GM19351 (cell line): ENCODE measurements at regions not wholly inside any gene's neighbourhood (a gene's known extent, or its start where the extent isn't known, plus 50 kb on each side); places are given as distances from the start of the nearest gene placed in this dataset.
"Not testable (repeated sequence)": the region's sequence is repeated elsewhere in the genome, so short reads cannot be mapped to it uniquely, and the experiment has no call there.

Experiments
- ATAC-seq: cut with Tn5 transposase; IDR thresholded peaks from one replicate; pipeline ENCODE4 v1.9.1; 2021; ENCODE audit warnings: mild to moderate bottlenecking, moderate library complexity; ENCODE audit not compliant: unreplicated experiment

- no peak for ATAC-seq
Measured at GRCh38 chr1:5768014-5768413, 224.2 kb downstream of the NPHP4 start.

DNA sequence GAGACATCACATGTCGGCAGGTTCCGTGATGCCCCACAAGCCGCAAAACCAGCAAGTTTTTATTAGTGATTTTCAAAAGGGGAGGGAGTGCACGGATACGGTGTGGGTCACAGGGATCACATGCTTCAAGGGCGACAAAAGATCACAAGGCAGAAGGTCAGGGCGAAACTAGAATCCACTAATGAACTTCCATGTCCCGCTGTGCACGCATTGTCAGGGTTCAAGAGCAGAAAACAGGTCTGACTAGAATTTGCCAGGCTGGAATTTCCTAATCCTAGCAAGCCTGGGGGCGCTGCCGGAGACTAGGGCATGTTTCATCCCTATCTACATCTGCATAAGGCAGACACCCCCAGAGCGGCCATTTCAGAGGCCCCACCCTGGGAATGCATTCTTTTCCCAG, 225.2 kb downstream of the NPHP4 start:
- ATAC-seq: not testable (repeated sequence)

DNA sequence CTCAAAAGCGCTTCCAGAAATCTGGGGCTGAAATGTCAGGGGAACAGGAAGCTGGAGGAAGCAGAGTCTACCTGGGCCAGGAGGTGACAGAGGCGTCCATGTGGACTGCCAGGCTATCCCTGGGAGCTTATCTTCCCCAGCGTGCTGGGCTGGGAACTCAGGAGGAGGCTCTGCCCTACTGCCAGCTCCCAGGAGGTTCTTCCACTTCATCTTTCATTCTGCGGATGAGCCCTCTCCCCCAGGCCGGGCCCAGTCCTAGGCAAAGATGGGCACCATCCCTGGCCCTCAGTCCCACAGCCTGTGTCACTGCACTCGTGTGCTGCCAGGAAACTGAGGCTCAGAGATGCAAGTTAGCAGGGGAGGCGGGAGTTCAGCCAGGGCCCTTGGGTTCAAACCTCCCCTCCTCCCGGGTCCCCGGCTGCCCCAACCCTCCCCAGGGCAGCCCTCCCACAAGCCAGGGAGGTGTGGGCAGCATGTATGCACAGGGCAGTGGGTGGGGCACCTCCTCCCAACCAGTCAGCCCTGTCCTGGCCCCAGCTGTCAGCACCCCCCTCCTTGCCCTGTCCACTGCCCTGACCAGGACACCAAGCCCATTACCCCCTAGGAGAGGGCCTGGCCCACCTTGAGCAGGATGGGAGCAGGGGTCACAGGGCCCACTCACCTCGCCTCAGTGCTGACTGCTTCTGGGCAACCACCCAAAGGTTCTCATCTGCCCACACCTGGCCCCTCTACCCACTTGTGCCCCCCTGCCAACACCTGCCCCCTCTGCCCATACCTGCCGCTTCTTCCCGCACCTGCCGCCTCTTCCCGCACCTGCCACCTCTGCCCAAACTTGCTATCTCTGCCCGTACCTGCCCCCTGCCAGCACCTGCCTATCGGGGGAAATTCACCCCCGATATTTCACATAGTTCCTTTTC, 226.0 kb downstream of the NPHP4 start:
- no peak for ATAC-seq

DNA sequence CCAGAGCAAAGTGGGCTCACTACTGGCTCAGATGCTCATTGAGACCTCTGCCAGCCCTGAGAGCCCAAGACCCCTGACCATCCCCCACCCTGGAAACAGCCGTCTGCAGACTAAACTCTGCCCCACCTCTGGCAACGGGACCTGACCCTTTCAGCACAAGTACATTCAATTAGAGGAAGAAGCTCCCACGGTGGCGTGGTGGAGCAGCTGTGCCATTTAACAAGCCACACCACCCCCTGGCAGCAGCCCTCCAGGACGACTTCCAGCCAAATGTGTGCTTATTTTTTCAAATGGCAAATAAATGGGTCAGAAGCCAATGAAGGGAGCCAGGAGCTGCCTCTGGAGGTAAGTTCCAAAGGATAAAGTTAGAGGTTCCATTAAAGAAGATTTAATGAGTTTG, 226.7 kb downstream of the NPHP4 start:
- no peak for ATAC-seq

- no peak for ATAC-seq
Measured at GRCh38 chr1:5764959-5765358, 227.3 kb downstream of the NPHP4 start.

- ATAC-seq: no peak
Measured at GRCh38 chr1:5764464-5764863, 227.8 kb downstream of the NPHP4 start.

GRCh38 chr1:5763696-5764370, 228.4 kb downstream of the NPHP4 start:
- ATAC-seq: no peak

- ATAC-seq: no peak
Measured at GRCh38 chr1:5758859-5759578, 233.2 kb downstream of the NPHP4 start.

GRCh38 chr1:5758000-5758858, 234.0 kb downstream of the NPHP4 start:
- no peak for ATAC-seq

DNA sequence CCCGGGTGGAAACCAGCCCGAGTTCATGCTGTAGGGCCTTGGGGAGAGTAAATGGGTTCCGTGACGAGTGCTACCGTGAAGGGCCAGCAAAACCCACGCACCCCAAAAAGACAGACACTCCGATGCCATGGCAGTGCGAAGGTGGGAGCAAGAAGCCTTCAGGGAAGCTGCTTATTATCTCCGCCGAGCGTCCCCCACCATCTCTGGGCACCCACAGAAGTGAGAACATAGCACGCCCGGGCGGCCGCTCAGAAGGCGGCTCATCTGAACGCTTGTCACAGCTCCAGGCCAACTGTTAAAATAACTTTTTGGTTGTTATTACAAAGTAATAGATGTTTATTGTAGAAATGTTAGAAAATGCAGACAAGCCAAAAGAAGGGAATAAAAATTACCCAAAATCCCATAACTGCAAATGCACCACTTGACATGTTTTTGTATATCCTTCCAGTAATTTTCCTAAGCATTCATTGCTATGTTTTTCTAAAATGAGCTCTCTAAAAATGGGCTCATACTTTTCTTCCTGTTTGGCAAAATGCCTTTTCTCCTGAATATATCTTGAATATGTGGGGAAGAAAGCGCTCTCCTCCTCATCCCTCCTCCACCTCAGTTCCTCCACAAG, 234.9 kb downstream of the NPHP4 start:
- ATAC-seq: no peak

DNA sequence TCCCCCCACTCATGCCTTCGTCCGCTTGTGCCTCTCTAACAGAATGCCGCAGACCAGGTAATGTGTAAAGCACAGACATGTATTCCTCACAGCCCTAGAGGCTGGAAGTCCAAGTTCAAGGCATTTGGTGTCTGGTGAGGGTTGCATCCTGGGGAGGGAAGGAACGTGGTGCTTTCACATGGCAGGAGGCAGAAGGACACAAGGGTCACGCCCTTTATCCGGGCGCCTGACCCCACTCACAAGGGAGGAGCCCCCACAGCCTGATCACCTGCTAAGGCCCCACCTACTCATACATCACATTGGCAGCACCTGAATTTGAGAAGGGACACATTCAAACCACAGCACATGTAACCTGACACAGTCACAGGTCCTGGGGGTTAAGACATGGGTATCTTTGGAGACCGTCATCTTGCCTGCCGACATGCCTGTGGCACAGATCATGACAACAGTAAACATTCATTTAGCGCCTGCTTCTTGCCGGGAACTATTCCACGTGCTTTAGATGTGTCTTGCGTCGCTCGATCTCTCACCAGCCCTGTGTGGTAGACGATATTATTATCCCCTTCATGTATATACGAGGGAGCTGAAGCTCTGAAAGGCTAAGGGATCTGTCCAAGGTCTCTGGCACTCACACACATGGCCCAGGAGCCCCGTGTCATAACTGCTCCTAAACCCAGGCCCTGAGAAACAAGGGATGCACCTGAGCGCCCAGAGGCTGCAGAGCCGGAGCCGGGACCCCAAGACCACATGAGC, 235.6 kb downstream of the NPHP4 start:
- ATAC-seq: no peak

- ATAC-seq: no peak
Measured at GRCh38 chr1:5755552-5756125, 236.6 kb downstream of the NPHP4 start.

GRCh38 chr1:5754817-5755551, 237.2 kb downstream of the NPHP4 start:
- no peak for ATAC-seq

GRCh38 chr1:5753549-5754421, 238.4 kb downstream of the NPHP4 start:
- no peak for ATAC-seq

DNA sequence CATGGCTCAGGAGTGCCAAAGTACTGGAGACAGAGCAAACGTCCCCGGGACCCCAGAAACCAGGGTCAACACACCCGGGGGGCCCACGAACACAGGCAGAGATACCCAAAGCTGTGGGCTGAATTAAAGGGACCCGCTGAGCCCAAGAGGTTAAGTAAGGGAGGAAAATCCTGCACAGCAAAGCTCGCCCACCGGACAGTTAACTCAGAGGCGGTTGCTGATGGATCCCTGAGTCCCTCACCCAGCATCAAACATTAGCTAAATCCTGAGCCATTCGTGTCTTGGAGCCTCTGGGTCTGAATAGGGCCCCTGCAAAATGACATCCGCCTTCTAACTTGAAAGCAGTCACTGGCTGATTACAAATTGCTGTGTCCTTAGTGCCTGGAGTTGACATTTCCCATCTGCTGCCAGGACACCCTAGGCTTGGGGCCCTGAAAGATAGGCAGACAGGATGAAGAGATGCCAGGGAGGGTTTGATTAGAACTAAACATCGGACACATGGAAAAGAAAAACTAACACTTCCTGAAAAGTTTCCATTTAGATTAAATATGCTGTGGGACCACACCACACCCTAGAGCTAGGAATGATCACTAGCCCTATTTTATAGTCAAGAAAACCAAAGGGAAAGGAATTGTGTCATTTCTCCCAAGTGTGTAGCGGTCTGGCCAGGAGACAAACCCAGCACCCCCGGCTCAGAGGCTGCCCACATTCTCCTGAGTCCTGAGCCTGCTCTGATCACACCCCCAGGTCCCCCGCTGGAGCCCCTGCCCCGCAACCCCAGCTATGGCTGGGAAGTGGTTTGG, 239.3 kb downstream of the NPHP4 start:
- ATAC-seq: no peak

GRCh38 chr1:5751833-5752745, 240.1 kb downstream of the NPHP4 start:
- ATAC-seq: no peak
